ENCODE measurements at regions not wholly inside any gene's neighbourhood (a gene's known extent, or its start where the extent isn't known, plus 50 kb on each side); places are given as distances from the start of the nearest gene placed in this dataset.

- TF ChIP-seq POLR2AphosphoS5 (IDR thresholded peaks at IDR 0.05; ENCODE audit: low read depth, low read length) (no peak), REST (IDR thresholded peaks at IDR 0.05; ENCODE audit: insufficient read depth in 1 of 2, low read depth in 2 of 2, low read length in 2 of 2) (no peak), SIN3A (IDR thresholded peaks at IDR 0.05; ENCODE audit: borderline replicate concordance, insufficient read depth, low read length) (no peak), TAF1 (IDR thresholded peaks at IDR 0.05; ENCODE audit: borderline replicate concordance, insufficient read depth, low read length) (no peak)
These were observed 133.7 kb upstream of the MAP1B start for GRCh38 chr5:71973563-71973962.

Data from PFSK-1 (cell line).